ENCODE measurements at regions not wholly inside any gene's neighbourhood (a gene's known extent, or its start where the extent isn't known, plus 50 kb on each side); places are given as distances from the start of the nearest gene placed in this dataset.

DNA sequence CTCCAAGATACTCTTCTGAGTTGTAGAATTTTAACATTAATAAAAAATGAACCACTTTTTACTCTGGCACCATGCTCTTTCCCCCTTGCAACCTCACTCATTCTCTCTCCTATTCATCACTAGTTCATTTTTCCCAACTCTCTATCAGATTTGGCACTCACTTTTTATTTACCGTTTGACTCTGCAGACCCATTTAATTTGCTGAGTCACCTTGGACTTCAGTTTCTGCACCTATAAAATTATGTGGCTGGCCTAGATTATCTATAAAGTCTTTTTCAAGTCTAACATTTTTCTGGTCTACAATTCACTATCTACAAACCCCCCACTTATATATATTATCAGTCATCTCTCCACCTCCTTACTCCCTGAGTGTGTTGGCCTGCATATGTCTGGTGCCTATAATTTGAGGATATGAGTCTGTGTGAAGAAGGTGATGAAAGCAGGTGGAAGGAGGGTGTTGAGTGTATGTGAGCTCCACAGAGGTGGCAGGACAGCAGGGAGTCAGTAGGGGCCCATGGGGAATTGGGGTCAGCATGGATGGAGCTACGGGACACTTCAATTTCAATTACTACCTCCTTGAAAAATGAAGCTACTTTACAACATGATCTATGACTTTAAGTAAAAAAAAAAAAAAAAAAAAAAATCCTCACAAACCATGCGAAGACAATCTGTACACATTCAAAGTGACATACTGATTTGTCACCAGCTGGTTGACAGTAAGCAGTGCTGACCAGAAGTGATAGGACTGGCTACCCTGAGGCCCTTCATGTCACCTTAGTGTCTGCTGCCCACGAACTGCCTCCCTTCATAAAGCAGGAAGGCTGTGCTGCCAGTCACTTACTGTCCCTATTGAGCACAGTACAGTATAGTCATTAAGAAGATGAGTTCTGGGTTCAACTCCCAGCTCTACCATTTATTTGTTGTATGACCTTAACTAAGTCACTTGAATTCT is 334.2 kb upstream of the IL12A start:
- Histone ChIP-seq H3K27me3 (no peaks in the 10 kb centered on the region), H3K36me3 (no peaks in the 10 kb centered on the region), H3K4me3 (no peak overlapping the region), H3K27ac (no peak overlapping the region), H3K4me1 (no peaks in the 10 kb centered on the region), H3K9me3 (no peaks in the 10 kb centered on the region)
- DNase-seq = no peak
- WGBS, 2 donors = 59 to 72% methylated on average over 4 of the region's 4 CpGs
- intact Hi-C loops (cut with DNase I) = no loop called here
- TF ChIP-seq EP300 (IDR thresholded peaks at IDR 0.05) = no peak
- no peak for TF ChIP-seq POLR2A (IDR thresholded peaks at IDR 0.05)
- TF ChIP-seq POLR2AphosphoS5 (IDR thresholded peaks at IDR 0.05) = no peak
- TF ChIP-seq, protein P1, sequence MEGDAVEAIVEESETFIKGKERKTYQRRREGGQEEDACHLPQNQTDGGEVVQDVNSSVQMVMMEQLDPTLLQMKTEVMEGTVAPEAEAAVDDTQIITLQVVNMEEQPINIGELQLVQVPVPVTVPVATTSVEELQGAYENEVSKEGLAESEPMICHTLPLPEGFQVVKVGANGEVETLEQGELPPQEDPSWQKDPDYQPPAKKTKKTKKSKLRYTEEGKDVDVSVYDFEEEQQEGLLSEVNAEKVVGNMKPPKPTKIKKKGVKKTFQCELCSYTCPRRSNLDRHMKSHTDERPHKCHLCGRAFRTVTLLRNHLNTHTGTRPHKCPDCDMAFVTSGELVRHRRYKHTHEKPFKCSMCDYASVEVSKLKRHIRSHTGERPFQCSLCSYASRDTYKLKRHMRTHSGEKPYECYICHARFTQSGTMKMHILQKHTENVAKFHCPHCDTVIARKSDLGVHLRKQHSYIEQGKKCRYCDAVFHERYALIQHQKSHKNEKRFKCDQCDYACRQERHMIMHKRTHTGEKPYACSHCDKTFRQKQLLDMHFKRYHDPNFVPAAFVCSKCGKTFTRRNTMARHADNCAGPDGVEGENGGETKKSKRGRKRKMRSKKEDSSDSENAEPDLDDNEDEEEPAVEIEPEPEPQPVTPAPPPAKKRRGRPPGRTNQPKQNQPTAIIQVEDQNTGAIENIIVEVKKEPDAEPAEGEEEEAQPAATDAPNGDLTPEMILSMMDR (IDR thresholded peaks at IDR 0.05) = no peak

DNA sequence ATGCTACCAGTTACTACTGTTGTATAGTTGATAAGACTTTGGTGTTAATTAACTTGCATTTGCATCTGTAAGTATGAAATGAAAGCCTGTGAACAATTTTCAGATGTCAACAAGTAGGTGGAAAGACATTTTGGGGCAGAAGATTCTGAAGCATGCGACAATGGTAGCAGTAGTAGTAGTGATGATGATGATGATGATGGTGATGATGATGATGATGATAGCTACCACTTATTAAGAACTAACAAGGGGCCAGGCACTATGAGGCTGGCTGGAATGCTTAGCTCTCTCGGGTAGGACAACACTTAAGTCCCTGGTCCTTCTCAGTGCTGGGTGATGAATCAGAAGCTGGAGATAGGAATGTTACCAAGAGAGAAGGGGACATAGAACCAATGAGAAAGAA is 333.4 kb upstream of the IL12A start:
- 96 to 97% methylated on average over 2 of the region's 2 CpGs for WGBS, 2 donors
- intact Hi-C loops (cut with DNase I) = no loop called here

DNA sequence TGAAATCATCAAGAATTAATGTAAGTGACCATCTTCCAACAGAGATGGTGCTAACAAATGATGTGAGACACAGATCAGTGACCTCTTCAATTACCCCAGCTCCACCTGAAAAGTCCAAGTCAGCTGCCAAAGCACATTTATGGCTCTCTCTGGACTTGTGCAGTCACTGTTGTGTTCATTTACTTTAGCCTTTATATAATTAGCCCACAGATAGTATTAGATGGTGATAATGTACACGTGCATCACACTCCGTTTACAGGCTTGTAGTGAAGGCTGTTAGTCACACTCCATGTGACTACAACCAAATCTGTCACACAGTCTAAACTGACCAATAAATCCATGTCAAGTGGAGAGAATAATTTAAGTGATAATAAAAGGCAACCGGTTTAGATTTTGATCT is 331.5 kb upstream of the IL12A start:
- TF ChIP-seq, protein P1 (IDR thresholded peaks at IDR 0.05) = no peak
- TF ChIP-seq POLR2AphosphoS5 (IDR thresholded peaks at IDR 0.05) (no peak), EP300 (IDR thresholded peaks at IDR 0.05) (no peak), POLR2A (IDR thresholded peaks at IDR 0.05) (no peak)
- Histone ChIP-seq H3K4me1 (no peaks in the 10 kb centered on the region), H3K9me3 (peaks cover 0 to 4% (median 0%) of the 10 kb centered on the region in 4 donors), H3K36me3 (no peaks in the 10 kb centered on the region), H3K4me3 (no peak overlapping the region), H3K27ac (no peak overlapping the region), H3K27me3 (no peaks in the 10 kb centered on the region)
- WGBS, 2 donors = 21 to 58% methylated on average over 3 of the region's 3 CpGs
- DNase-seq = no peak
- intact Hi-C loops (cut with DNase I) = no loop called here

More for the DNA sequence above, 333.4 kb upstream of the IL12A start:
- Histone ChIP-seq H3K4me1 (no peaks in the 10 kb centered on the region), H3K27me3 (no peaks in the 10 kb centered on the region), H3K36me3 (no peaks in the 10 kb centered on the region), H3K4me3 (no peak overlapping the region), H3K9me3 (no peaks in the 10 kb centered on the region), H3K27ac (no peak overlapping the region)
- no peak for DNase-seq
- TF ChIP-seq, protein P1 (IDR thresholded peaks at IDR 0.05) = no peak
- TF ChIP-seq POLR2A (IDR thresholded peaks at IDR 0.05) (no peak), POLR2AphosphoS5 (IDR thresholded peaks at IDR 0.05) (no peak), EP300 (IDR thresholded peaks at IDR 0.05) (no peak)

DNA sequence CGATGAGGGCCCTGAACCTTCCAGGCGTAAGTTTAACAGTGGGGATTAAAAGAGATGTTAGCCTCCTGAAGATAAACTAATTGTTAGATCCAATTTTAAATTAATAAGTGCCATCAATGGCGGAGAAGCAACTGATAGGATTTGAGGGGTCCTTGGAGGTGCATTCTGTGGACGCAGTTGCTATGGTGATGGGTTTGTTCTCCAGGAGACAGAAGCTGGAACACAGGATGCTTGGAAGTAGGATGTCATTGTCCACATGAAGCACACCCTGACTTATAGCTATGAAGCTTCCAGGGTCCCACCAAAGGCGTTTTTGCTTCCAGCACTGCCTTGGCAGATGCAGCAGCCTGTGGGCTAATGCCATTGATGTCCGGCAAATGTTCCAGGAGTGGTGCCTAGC is 331.0 kb upstream of the IL12A start:
- peaks cover 0 to 6% (median 0%) of the 10 kb centered on the region in 4 donors for H3K9me3 ChIP-seq
- TF ChIP-seq POLR2AphosphoS5 (IDR thresholded peaks at IDR 0.05) (no peak), POLR2A (IDR thresholded peaks at IDR 0.05) (no peak), EP300 (IDR thresholded peaks at IDR 0.05) (no peak)
- TF ChIP-seq, protein P1 (IDR thresholded peaks at IDR 0.05) = no peak
- whole genome bisulfite sequencing, 2 donors = 88 to 91% methylated on average over 6 of the region's 6 CpGs
- H3K36me3 ChIP-seq = no peaks in the 10 kb centered on the region
- no peak overlapping the region for H3K27ac ChIP-seq
- intact Hi-C loops (cut with DNase I) = no loop called here
- no peak overlapping the region for H3K4me3 ChIP-seq
- H3K27me3 ChIP-seq = no peaks in the 10 kb centered on the region
- H3K4me1 ChIP-seq = no peaks in the 10 kb centered on the region
- DNase-seq = no peak
